Astrocyte (in vitro differentiated cells and primary cell): ENCODE measurements at regions not wholly inside any gene's neighbourhood (a gene's known extent, or its start where the extent isn't known, plus 50 kb on each side); places are given as distances from the start of the nearest gene placed in this dataset.

Experiments used
- DNase-seq: peaks from one replicate; pipeline ENCODE4 v3.0.0-alpha.2; 2010; ENCODE audit warnings: low read depth
- FAIRE-seq: peaks from 2 replicates; lab custom pipeline; 2011; peaks lifted over from hg19 to GRCh38; lab: Jason Lieb, UNC
- H2AFZ ChIP-seq: 2 replicates; pipeline ENCODE4 v1.6.0; 2012; ENCODE audit warnings: low read depth, low read length, inconsistent platforms
- H3K27ac ChIP-seq: 2 replicates; pipeline ENCODE4 v1.5.1; 2011; ENCODE audit warnings: low read depth, low read length, inconsistent platforms
- H3K27me3 ChIP-seq: 2 replicates; pipeline ENCODE4 v1.6.0; 2011; ENCODE audit warnings: low read length, inconsistent platforms; ENCODE audit not compliant: insufficient read depth
- H3K36me3 ChIP-seq: 2 replicates; pipeline ENCODE4 v1.5.1; 2011; ENCODE audit warnings: low read length, inconsistent platforms; ENCODE audit not compliant: insufficient read depth
- H3K4me1 ChIP-seq: 2 replicates; pipeline ENCODE4 v1.5.1; 2011; ENCODE audit warnings: low read length, inconsistent platforms; ENCODE audit not compliant: insufficient read depth
- H3K4me2 ChIP-seq: 2 replicates; pipeline ENCODE4 v1.6.0; 2012; ENCODE audit warnings: low read length, inconsistent platforms
- H3K4me3 ChIP-seq: 2 replicates; pipeline ENCODE4 v1.5.1; 2011; ENCODE audit warnings: low read depth, mild to moderate bottlenecking, low read length, inconsistent platforms; ENCODE audit not compliant: insufficient read depth
- H3K79me2 ChIP-seq: 2 replicates; pipeline ENCODE4 v1.6.0; 2012; ENCODE audit warnings: mild to moderate bottlenecking, low read length, inconsistent platforms; ENCODE audit not compliant: insufficient read depth
- H3K9ac ChIP-seq: 2 replicates; pipeline ENCODE4 v1.6.0; 2012; ENCODE audit warnings: mild to moderate bottlenecking, low read length, inconsistent platforms
- H3K9me3 ChIP-seq: 2 replicates; pipeline ENCODE4 v1.5.1; 2012; ENCODE audit warnings: low read depth, mild to moderate bottlenecking, low read length, inconsistent platforms; ENCODE audit not compliant: insufficient read depth
- H4K20me1 ChIP-seq: 2 replicates; pipeline ENCODE4 v1.6.0; 2012; ENCODE audit warnings: low read length, inconsistent platforms; ENCODE audit not compliant: insufficient read depth
- H3K27ac Mint-ChIP-seq: one replicate; pipeline ENCODE4 v1.8.0; 2021; ENCODE audit warnings: mild to moderate bottlenecking, mixed read lengths; ENCODE audit not compliant: unreplicated experiment
- H3K27me3 Mint-ChIP-seq: one replicate; pipeline ENCODE4 v1.8.0; 2021; ENCODE audit warnings: low read depth, mixed read lengths; ENCODE audit not compliant: unreplicated experiment
- H3K36me3 Mint-ChIP-seq: one replicate; pipeline ENCODE4 v1.8.0; 2021; ENCODE audit warnings: low read depth, mixed read lengths; ENCODE audit not compliant: unreplicated experiment
- H3K4me1 Mint-ChIP-seq: one replicate; pipeline ENCODE4 v1.8.0; 2021; ENCODE audit warnings: low read depth, mixed read lengths; ENCODE audit not compliant: unreplicated experiment
- H3K4me3 Mint-ChIP-seq: one replicate; pipeline ENCODE4 v1.8.0; 2021; ENCODE audit warnings: mild to moderate bottlenecking, moderate library complexity, mixed read lengths; ENCODE audit not compliant: unreplicated experiment
- H3K9me3 Mint-ChIP-seq: one replicate; pipeline ENCODE4 v1.8.0; 2021; ENCODE audit warnings: mild to moderate bottlenecking, mixed read lengths; ENCODE audit not compliant: unreplicated experiment
- CTCF ChIP-seq: IDR thresholded peaks from 2 replicates; pipeline ENCODE4 v1.5.1; 2011; ENCODE audit warnings: low read depth, mild to moderate bottlenecking, inconsistent platforms, low read length, moderate library complexity; ENCODE audit not compliant: insufficient read depth
- EZH2 ChIP-seq: IDR thresholded peaks from 2 replicates; pipeline ENCODE4 v1.6.1; 2012; ENCODE audit warnings: mild to moderate bottlenecking, low read length, inconsistent platforms; ENCODE audit not compliant: insufficient read depth

- Histone ChIP-seq H3K36me3 (no peaks in the 10 kb centered on the region), H3K27ac (no peak overlapping the region), H3K9me3 (no peaks in the 10 kb centered on the region), H3K9ac (no peak overlapping the region), H3K4me2 (no peak overlapping the region), H3K4me3 (no peak overlapping the region), H3K27me3 (no peaks in the 10 kb centered on the region), H3K4me1 (no peaks in the 10 kb centered on the region), H2AFZ (no peak overlapping the region), H3K79me2 (no peaks in the 10 kb centered on the region), H4K20me1 (no peaks in the 10 kb centered on the region)
- FAIRE-seq (no peak), DNase-seq (peak; percentile 86)
- H3K27ac Mint-ChIP-seq, result no peak overlapping the region
- no peak overlapping the region for H3K4me3 Mint-ChIP-seq
- peaks cover 8% of the 10 kb centered on the region for H3K27me3 Mint-ChIP-seq
- H3K9me3 Mint-ChIP-seq, result no peaks in the 10 kb centered on the region
- peaks cover 4% of the 10 kb centered on the region for H3K4me1 Mint-ChIP-seq
- no peaks in the 10 kb centered on the region for H3K36me3 Mint-ChIP-seq
- TF ChIP-seq EZH2 (no peak), CTCF (no peak)
Measured at GRCh38 chr10:2994221-2994961, 73.0 kb upstream of the PFKP start.

- no peak for FAIRE-seq
- H2AFZ ChIP-seq, result no peak overlapping the region
Measured at GRCh38 chr10:2993636-2994035, 73.7 kb upstream of the PFKP start.

More at GRCh38 chr10:2993636-2994035, 73.7 kb upstream of the PFKP start:
- TF ChIP-seq EZH2, result no peak
- no peak for TF ChIP-seq CTCF
- Histone ChIP-seq H3K79me2 (no peaks in the 10 kb centered on the region), H3K36me3 (no peaks in the 10 kb centered on the region), H3K27me3 (no peaks in the 10 kb centered on the region), H3K27ac (no peak overlapping the region), H3K9me3 (no peaks in the 10 kb centered on the region), H3K4me3 (no peak overlapping the region), H3K4me1 (no peaks in the 10 kb centered on the region), H3K9ac (no peak overlapping the region), H3K4me2 (no peak overlapping the region), H4K20me1 (no peaks in the 10 kb centered on the region)
- no peak overlapping the region for H3K4me3 Mint-ChIP-seq
- peaks cover 1% of the 10 kb centered on the region for H3K9me3 Mint-ChIP-seq
- H3K27ac Mint-ChIP-seq, result no peak overlapping the region
- peaks cover 10% of the 10 kb centered on the region for H3K27me3 Mint-ChIP-seq
- peaks cover 4% of the 10 kb centered on the region for H3K4me1 Mint-ChIP-seq
- no peaks in the 10 kb centered on the region for H3K36me3 Mint-ChIP-seq
- no peak for DNase-seq
